Stimulated activated CD8-positive, alpha-beta memory T cell treated with anti-CD3 and anti-CD28 coated beads, Interleukin-2, amount 100 ng/mL, for 1 hour (primary cell): ENCODE measurements at regions not wholly inside any gene's neighbourhood (a gene's known extent, or its start where the extent isn't known, plus 50 kb on each side); places are given as distances from the start of the nearest gene placed in this dataset.
"Not testable (repeated sequence)": the region's sequence is repeated elsewhere in the genome, so short reads cannot be mapped to it uniquely, and the experiment has no call there.

Source experiments
- DNase-seq, 2 donors: peaks; one replicate each; pipeline ENCODE4 v3.0.0-alpha.2; 2020; ENCODE audit warnings: low read depth in 2 of 2

- DNase-seq: no peak
These were observed 437.8 kb upstream of the NPVF start for GRCh38 chr7:25665903-25666670.

- DNase-seq: no peak
These were observed 438.4 kb upstream of the NPVF start for GRCh38 chr7:25666671-25667060.

- DNase-seq: no peak
These were observed 441.0 kb upstream of the NPVF start for GRCh38 chr7:25669281-25669781.

GRCh38 chr7:25669961-25670841 lies 441.9 kb upstream of the NPVF start:
- DNase-seq: no peak

GRCh38 chr7:25671111-25671510 lies 442.8 kb upstream of the NPVF start:
- DNase-seq: no peak

GRCh38 chr7:25672496-25672895 lies 444.2 kb upstream of the NPVF start:
- no peak for DNase-seq

GRCh38 chr7:25675789-25676474 lies 447.6 kb upstream of the NPVF start:
- DNase-seq: no peak

GRCh38 chr7:25677595-25677994 lies 449.3 kb upstream of the NPVF start:
- no peak for DNase-seq

GRCh38 chr7:25678215-25678614 lies 449.9 kb upstream of the NPVF start:
- no peak for DNase-seq

GRCh38 chr7:25680636-25681035 lies 452.4 kb upstream of the NPVF start:
- no peak for DNase-seq

- no peak for DNase-seq
These were observed 456.1 kb upstream of the NPVF start for GRCh38 chr7:25684360-25684759.

- DNase-seq: no peak
These were observed 458.2 kb upstream of the NPVF start for GRCh38 chr7:25686493-25686892.

- DNase-seq: no peak
These were observed 457.8 kb upstream of the NFE2L3 start for GRCh38 chr7:25694211-25694610.

- no peak for DNase-seq
These were observed 457.3 kb upstream of the NFE2L3 start for GRCh38 chr7:25694699-25695098.

GRCh38 chr7:25696571-25696970 lies 455.4 kb upstream of the NFE2L3 start:
- DNase-seq: no peak

- DNase-seq: no peak
These were observed 453.4 kb upstream of the NFE2L3 start for GRCh38 chr7:25698451-25699113.

- not testable (repeated sequence) for DNase-seq
These were observed 451.9 kb upstream of the NFE2L3 start for GRCh38 chr7:25700141-25700540.

GRCh38 chr7:25704413-25704812 lies 447.6 kb upstream of the NFE2L3 start:
- DNase-seq: no peak

GRCh38 chr7:25706764-25707163 lies 445.2 kb upstream of the NFE2L3 start:
- no peak for DNase-seq

GRCh38 chr7:25707768-25708620 lies 444.0 kb upstream of the NFE2L3 start:
- no peak for DNase-seq

GRCh38 chr7:25710959-25711358 lies 441.0 kb upstream of the NFE2L3 start:
- no peak for DNase-seq
